ENCODE measurements at regions not wholly inside any gene's neighbourhood (a gene's known extent, or its start where the extent isn't known, plus 50 kb on each side); places are given as distances from the start of the nearest gene placed in this dataset.
"Not testable (repeated sequence)": the region's sequence is repeated elsewhere in the genome, so short reads cannot be mapped to it uniquely, and the experiment has no call there.

- DNase-seq (ENCODE audit: low read depth in 2 of 2) = not testable (repeated sequence)
These were observed 54.9 kb upstream of the NBPF12 start for GRCh38 chr1:146883190-146883589.

DNA sequence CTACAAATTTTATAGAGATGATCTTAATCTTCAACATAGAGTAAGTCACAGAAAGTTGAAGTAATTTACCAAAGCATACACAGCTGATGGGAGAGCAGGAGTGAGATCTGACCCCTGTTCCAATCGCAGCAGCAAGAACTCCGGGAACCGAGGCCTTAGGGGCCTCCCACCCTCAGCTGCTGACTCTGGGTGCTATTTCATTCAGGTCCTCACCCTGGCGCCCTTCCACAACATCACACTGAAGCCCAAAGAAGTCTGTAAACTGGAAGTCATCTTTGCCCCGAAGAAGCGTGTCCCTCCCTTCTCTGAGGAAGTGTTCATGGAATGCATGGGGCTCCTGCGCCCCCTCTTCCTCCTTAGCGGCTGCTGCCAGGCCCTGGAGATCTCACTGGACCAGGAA, 57.0 kb upstream of the NBPF12 start:
- not testable (repeated sequence) for DNase-seq (ENCODE audit: low read depth in 2 of 2)

DNA sequence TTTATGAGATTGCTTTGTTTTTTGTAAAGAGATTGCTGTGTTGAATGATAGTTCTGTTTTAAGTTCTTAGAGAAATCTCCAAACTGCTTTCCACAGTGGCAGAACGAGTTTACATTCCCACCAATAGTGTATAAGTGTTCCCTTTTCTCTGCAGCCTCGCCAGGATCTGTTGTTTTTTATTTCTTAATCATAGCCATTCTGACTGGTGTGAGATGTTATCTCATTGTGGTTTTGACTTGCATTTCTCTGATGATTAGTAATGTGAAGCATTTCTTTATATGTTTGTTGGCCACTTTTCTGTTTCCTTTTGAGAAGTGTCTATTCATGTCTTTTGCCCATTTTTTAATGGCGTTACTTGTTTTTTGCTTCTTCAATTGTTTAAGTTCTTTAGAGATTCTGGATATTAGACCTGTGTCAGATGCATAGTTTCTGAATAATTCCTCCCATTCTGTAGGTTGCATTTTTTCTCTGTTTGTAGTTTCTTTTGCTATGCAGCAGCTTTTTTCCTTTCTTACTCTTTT, 74.3 kb upstream of the NBPF12 start:
- not testable (repeated sequence) for DNase-seq (ENCODE audit: low read depth in 2 of 2)

- DNase-seq (ENCODE audit: low read depth in 2 of 2) = not testable (repeated sequence)
These were observed 85.0 kb upstream of the NBPF12 start for GRCh38 chr1:146853147-146853546.

- not testable (repeated sequence) for DNase-seq (ENCODE audit: low read depth in 2 of 2)
These were observed 87.7 kb upstream of the NBPF12 start for GRCh38 chr1:146850352-146850889.

GRCh38 chr1:146838725-146839124, 99.4 kb upstream of the NBPF12 start:
- not testable (repeated sequence) for DNase-seq (ENCODE audit: low read depth in 2 of 2)

DNA sequence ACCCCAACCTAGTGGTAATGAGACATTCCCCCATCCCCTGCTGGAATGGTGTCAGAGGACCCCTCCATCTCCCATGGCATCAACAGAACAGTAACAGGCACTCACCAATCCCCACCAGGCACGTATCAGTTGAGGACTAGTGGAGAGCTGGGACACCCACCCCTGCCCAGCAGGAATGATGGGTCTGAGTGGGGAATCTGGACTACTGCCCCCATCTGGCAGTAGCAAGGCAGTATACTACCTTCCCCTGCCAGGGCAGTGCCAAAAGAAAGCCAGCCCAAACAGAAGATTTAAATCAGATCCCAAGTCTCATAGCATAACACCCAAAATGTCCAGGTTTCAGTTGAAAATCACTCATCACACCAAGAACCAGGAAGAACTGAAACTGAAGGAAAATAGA, 111.2 kb upstream of the NBPF12 start:
- not testable (repeated sequence) for DNase-seq (ENCODE audit: low read depth in 2 of 2)

DNA sequence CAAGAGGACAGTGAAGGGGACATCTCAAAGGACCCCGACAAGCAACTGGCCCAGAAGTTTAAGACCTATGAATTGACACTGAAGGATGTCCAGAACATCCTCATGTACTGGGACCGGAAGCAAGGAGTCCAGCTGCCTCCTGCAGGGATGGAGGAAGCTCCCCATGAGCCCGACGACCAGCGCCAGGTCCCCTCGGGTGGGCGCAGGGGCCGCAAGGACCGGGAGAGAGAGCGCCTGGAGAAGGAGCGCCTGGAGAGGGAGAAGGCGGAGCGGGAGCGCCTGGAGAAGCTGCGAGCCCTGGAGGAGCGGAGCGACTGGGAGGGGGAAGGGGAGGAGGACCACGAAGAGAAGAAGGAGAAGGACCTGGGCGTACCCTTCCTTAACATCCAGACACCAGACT, 143.9 kb upstream of the NBPF12 start:
- not testable (repeated sequence) for DNase-seq (ENCODE audit: low read depth in 2 of 2)

GRCh38 chr1:146792725-146793124, 145.4 kb upstream of the NBPF12 start:
- DNase-seq (ENCODE audit: low read depth in 2 of 2) = not testable (repeated sequence)

GRCh38 chr1:146784212-146784940, 153.7 kb upstream of the NBPF12 start:
- DNase-seq (ENCODE audit: low read depth in 2 of 2) = not testable (repeated sequence)

DNA sequence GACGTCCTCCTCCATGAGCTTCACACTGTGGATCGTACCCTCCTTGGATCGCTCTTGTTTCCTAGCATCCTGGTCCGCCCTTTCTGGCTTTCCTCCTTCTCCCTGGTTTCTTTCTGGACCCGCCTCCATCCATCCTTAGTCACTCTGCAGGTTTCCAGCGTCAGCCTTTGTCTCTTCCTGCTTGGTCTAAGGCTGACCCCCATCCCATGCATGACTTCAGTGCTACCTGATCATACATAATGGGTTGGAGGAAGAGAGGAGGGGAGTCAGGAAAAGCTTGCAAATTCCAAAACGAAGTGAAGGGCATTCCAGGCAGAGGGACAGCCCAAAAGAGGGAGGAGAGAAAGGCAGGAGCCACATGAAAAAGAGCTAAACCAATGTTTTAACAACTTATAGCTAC, 156.9 kb upstream of the NBPF12 start:
- not testable (repeated sequence) for DNase-seq (ENCODE audit: low read depth in 2 of 2)

DNA sequence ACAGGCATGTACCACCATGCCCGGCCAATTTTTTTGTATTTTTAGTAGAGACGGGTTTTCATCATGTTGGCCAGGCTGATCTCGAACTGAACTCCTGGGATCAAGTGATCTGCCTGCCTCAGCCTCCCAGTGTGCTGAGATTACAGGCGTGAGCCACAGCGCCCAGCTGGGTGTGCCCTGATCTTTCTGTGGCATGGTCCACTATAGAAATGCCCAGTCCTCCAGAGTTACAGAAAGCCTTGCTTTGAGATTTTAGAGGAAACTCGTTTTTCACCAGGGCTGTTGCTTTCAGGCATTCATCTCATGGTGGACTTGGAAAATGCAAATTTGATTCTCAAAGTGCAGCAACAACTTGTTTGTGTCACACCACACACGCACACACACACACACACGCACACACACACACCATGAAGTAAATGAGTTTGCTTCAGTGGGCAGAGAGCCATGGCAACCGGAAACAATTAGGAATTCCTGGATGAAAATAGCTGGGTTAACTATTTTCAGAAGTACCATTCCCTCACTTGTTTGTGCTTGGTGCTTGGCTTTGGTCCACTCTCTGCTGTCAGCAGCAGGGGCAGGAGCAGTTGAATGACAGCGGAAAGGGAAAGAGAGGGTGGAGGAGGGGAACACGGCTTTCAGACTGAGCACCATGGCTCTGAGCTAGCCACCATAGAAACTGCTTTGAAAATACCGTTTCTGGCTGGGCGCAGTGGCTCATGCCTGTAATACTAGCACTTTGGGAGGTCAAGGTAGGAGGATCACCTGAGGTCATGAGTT, 160.1 kb upstream of the NBPF12 start:
- DNase-seq (ENCODE audit: low read depth in 2 of 2) = not testable (repeated sequence)

- DNase-seq (ENCODE audit: low read depth in 2 of 2) = not testable (repeated sequence)
These were observed 163.1 kb upstream of the NBPF12 start for GRCh38 chr1:146774988-146775387.

DNA sequence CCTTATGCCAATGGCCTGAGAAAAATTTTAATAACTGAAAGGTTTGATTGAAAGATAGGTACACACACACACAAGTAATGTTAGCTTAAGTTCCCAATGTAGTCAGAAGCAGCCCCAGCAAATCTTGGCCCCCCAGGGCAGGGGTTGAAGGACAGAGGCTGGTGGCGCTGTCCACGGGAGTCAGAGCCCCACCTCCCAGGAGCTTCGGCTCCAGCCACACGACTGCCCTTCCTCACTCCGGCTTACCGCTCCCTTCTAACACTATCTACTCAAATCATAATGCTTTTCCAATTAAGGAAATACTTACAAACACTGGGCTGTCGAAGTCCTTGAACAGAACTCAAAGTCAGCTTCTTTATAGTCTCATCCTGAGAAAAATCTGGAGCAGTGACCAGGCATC, 163.9 kb upstream of the NBPF12 start:
- DNase-seq (ENCODE audit: low read depth in 2 of 2) = not testable (repeated sequence)

GRCh38 chr1:146771409-146771808, 166.7 kb upstream of the NBPF12 start:
- DNase-seq (ENCODE audit: low read depth in 2 of 2) = not testable (repeated sequence)

DNA sequence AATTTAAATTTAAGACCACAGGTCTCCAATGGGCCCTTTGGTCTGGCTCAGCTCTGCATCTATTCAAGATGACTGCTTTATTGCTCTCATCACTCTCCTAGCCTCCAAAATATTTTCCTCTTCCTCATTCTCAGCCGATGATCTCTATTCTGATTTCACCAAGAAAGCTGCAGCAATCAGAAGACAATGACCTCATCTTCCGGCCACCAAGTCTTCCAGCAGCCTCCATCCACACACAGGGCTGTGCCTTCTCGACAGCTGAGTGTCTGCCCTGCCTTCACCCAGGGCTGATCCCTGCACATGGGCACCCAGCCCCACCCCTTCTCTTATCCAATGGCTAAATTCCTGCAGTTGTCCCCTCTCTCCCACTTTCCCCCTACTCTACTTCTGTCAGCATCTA, 167.1 kb upstream of the NBPF12 start:
- DNase-seq (ENCODE audit: low read depth in 2 of 2) = not testable (repeated sequence)

DNA sequence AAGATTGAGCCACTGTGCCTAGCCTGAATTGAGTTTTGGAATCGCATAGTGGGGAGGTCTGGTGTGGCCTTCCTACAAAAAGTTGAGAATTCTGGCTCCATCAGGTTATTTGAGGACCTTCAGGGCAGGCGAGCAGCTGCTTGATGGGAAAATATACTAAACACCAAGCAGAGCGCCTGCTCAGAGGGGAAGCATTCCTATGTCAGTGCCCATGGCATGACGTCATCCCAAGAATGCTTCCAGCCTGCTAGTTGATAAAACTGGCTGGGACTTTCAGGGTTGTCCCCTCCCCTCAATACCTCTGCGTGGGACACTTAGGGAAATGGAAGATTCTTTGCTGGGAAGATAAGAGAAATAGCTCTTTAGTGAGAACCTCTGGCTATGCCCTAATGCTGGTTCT, 174.9 kb upstream of the NBPF12 start:
- DNase-seq (ENCODE audit: low read depth in 2 of 2) = not testable (repeated sequence)

GRCh38 chr1:146756858-146757257, 181.3 kb upstream of the NBPF12 start:
- DNase-seq (ENCODE audit: low read depth in 2 of 2) = not testable (repeated sequence)

DNA sequence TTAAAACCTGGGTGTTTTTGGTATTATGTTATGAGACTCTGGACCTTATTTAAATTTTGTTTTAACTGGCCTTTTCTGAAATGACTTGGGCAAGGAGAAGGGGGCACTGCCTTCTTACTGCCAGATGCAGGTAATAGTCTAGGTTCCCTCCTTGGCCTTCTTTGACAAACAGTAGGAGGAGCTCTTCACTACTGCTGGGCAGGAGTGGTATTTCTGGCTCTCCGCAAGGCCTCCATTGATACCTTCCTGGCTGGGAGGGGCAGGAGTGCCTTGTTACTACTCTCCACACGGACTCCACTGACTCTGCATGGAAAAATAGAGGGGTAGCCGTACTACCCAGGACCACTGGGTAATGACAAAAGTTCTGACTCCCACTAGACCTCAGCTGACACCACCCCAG, 189.4 kb upstream of the NBPF12 start:
- DNase-seq (ENCODE audit: low read depth in 2 of 2) = not testable (repeated sequence)

GRCh38 chr1:146731981-146732680, 206.0 kb upstream of the NBPF12 start:
- DNase-seq (ENCODE audit: low read depth in 2 of 2) = not testable (repeated sequence)

DNA sequence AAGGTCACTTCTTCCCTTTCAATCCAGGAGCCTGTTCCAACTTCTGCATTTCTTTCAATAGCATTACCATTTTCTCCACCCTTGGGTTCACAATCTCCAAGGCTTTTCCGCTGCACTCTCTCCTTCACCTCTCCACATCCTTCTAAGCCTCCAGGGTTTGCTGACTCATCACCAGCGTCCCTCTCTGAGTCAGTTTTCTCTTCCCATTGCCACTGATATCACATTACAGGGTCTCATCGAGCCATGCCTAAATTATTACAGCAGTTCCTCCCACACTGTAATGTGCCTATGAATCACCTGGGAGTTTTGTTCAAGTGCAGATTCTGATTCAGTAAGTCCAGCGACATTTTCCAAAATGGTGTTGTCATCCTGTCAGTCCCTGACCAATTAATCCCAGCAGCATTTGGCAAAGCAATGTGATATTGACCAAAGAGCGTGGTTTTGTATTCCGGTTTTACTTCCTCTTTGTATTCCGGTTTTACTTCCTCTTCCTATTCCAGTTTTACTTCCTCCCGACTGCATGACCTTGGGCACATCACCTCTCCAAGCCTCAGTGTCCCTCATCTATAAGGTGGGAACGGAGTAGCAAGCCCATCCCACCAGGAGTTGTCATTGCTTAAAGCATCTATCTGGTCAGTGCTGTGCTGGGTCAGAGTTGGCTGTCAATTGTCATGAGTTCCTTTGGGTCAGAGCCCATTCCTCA, 208.3 kb upstream of the NBPF12 start:
- not testable (repeated sequence) for DNase-seq (ENCODE audit: low read depth in 2 of 2)
